Chondrocyte (in vitro differentiated cells): ENCODE measurements at regions not wholly inside any gene's neighbourhood (a gene's known extent, or its start where the extent isn't known, plus 50 kb on each side); places are given as distances from the start of the nearest gene placed in this dataset.
A peak's percentile ranks its signal among the peaks of the same experiment; 100 is the strongest.

Experiments
- DNase-seq: peaks from one replicate; pipeline ENCODE4 v3.0.0; 2021; ENCODE audit warnings: mixed read lengths, low spot score
- H3K27ac Mint-ChIP-seq: one replicate; pipeline ENCODE4 v1.8.0; 2021; ENCODE audit warnings: mild to moderate bottlenecking, moderate library complexity, mixed read lengths; ENCODE audit not compliant: unreplicated experiment
- H3K27me3 Mint-ChIP-seq: 2 replicates; pipeline ENCODE4 v1.8.0; 2021; ENCODE audit warnings: low read depth, mixed read lengths
- H3K36me3 Mint-ChIP-seq: 2 replicates; pipeline ENCODE4 v1.8.0; 2021; ENCODE audit warnings: low read depth, mixed read lengths
- H3K4me1 Mint-ChIP-seq: 2 replicates; pipeline ENCODE4 v1.8.0; 2021; ENCODE audit warnings: low read depth, mild to moderate bottlenecking, mixed read lengths
- H3K4me3 Mint-ChIP-seq: one replicate; pipeline ENCODE4 v1.8.0; 2021; ENCODE audit warnings: mild to moderate bottlenecking, moderate library complexity, mixed read lengths; ENCODE audit not compliant: unreplicated experiment
- H3K9me3 Mint-ChIP-seq: 2 replicates; pipeline ENCODE4 v1.8.0; 2021; ENCODE audit warnings: low read depth, mixed read lengths
- TF ChIP-seq, protein P1 (sequence below): fragments of 200-600 bp; sonication (generic); IDR thresholded peaks from 2 replicates; pipeline ENCODE4 v1.5.0; 2021; ENCODE audit warnings: antibody characterized with exemption, mild to moderate bottlenecking, moderate library complexity

DNA sequence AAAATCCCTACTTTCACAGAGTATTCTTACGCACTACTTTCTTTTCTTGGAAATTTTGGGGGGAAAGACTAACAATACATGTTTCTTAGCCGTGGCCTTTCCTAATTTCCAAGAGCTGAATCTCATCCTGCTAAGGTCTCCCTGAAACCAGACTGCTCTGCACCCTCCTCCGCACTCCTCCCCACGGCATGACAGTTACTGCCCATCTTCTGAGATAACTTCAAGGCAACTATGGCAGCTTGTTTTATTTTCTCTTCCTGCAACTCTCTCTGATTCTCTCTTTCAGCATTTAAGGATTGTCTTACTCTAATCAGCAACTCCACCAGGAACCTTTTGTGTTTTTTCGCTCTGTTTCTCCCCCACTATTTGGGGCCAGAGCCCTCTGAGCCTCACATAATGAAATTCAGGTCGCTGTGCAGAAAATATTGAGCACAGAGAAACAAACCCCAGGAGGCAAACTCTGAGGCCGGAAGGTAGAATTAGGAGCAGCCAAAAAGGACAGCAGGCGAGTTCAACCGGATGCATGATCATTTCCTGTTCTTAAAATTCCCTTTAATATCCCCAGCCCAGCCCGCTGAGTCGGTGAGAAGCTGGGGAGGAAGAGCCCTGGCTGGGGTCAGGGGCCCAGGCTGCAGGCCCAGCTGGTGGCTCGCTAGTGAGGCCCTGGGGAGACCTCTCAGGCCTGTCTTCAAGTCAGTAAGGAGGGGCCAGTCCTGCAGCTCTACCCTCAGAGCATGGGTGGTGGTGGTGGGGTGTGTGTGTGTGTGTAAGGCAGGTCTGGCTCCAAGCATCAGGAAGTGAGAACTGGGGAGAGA is 213.6 kb upstream of the S1PR3 start:
- H3K4me3 Mint-ChIP-seq, result no peak overlapping the region
- DNase-seq, result no peak
- no peaks in the 10 kb centered on the region for H3K36me3 Mint-ChIP-seq
- H3K27ac Mint-ChIP-seq, result peak overlapping the region; percentile 74
- peaks cover 63% of the 10 kb centered on the region for H3K4me1 Mint-ChIP-seq
- TF ChIP-seq, protein P1, sequence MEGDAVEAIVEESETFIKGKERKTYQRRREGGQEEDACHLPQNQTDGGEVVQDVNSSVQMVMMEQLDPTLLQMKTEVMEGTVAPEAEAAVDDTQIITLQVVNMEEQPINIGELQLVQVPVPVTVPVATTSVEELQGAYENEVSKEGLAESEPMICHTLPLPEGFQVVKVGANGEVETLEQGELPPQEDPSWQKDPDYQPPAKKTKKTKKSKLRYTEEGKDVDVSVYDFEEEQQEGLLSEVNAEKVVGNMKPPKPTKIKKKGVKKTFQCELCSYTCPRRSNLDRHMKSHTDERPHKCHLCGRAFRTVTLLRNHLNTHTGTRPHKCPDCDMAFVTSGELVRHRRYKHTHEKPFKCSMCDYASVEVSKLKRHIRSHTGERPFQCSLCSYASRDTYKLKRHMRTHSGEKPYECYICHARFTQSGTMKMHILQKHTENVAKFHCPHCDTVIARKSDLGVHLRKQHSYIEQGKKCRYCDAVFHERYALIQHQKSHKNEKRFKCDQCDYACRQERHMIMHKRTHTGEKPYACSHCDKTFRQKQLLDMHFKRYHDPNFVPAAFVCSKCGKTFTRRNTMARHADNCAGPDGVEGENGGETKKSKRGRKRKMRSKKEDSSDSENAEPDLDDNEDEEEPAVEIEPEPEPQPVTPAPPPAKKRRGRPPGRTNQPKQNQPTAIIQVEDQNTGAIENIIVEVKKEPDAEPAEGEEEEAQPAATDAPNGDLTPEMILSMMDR, result no peak
- peaks cover 4% of the 10 kb centered on the region for H3K9me3 Mint-ChIP-seq
- no peaks in the 10 kb centered on the region for H3K27me3 Mint-ChIP-seq

DNA sequence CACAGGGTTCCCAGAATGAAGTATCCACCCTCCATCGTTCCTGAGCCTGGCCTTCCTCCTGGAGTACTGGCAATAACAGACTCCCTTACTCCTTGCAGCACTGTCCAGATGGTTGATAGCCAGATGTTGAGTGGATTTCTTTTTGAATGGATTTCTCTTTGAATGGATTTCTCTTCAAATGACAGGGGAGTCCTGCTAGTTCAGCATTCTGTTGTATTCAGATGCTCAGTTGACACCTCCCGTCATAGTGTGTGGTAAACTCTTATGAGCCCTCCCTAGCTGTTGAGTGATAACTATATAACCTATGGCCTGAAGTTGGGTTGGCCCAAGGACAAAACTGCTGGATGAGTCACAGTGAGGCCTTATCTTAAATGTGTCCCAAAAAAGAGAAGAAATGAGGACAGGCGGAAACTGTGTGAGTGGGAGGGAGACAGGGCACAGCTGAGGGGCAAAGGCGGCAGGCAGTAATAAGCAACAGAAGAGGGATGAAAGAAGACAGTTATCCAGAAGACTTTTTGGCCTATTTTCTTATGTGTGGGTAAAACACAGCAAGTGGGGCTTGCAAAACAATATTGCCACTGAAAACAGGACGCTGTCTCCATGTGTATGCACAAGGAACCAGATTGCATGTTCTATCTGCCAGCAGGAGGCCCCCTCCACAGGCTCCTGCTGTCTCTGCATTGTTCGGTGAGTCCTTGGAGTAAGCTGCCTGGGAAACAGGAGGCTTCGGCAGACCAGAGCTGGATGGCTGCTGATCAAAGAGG is 209.5 kb upstream of the S1PR3 start:
- H3K4me3 Mint-ChIP-seq, result no peak overlapping the region
- no peaks in the 10 kb centered on the region for H3K36me3 Mint-ChIP-seq
- H3K27me3 Mint-ChIP-seq, result peaks cover 6% of the 10 kb centered on the region
- TF ChIP-seq, protein P1, result peak; percentile 70
- no peak overlapping the region for H3K27ac Mint-ChIP-seq
- H3K9me3 Mint-ChIP-seq, result no peaks in the 10 kb centered on the region
- DNase-seq, result no peak
- H3K4me1 Mint-ChIP-seq, result peaks cover 26% of the 10 kb centered on the region

DNA sequence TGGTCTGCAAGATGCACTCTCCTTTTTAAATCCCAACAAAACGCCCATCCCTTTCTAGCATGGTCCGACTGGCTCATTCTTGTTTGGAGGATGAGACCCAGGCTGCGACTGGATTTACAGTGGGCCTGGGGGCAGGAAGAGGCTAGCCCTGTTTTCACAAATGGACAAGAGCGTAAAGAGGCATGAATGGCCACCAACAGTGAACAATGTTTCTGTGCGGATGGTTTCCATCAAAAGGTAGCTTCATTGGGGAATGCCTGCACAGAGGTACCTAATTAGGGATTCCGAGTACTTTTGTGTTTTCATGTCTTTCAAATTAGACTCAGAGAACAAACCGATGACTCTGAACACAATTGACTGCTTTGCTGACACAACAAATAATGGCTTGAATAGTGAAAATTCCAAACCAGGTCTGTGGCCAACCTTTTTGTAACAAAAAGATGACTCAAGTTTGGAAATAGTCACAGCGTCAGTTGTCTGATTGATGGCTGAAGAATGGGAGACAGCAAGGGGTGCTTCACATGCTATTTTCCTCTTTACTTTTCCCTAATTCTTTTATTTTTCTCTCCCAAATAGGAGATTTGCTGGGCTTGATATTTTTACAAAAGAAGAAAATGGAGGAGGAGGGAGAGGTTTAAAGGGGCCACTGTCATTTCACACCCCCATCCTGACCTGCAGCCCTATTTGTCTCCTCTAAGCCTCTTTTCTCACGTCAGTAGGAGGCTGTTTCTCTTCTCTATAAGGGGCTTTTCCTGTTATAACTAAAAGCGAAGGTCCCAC is 208.1 kb upstream of the S1PR3 start:
- no peak for DNase-seq
- peaks cover 12% of the 10 kb centered on the region for H3K27me3 Mint-ChIP-seq
- TF ChIP-seq, protein P1, result no peak

DNA sequence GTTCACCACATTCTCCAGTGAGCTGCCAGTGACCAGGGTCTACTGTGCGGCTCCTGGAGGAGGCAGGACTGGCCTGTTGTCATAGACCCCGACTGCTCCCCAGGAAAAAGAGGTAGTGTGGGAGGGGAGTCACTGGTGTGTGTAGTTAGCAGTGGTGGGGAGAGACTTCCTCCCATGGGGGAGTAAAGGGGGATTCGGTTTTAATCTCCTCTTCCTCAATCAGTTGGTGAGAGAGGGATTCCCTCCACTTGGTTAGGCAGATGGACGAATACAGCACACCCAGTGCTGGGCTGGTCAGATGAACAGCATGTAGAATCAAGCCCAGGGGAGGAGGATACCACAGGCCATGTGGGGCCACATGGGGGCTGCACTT is 207.6 kb upstream of the S1PR3 start:
- peaks cover 8% of the 10 kb centered on the region for H3K4me1 Mint-ChIP-seq
- H3K36me3 Mint-ChIP-seq, result peaks cover 1% of the 10 kb centered on the region
- H3K4me3 Mint-ChIP-seq, result no peak overlapping the region
- TF ChIP-seq, protein P1, result no peak
- H3K27me3 Mint-ChIP-seq, result peaks cover 17% of the 10 kb centered on the region
- no peak overlapping the region for H3K27ac Mint-ChIP-seq
- no peaks in the 10 kb centered on the region for H3K9me3 Mint-ChIP-seq
- no peak for DNase-seq

More for the DNA sequence above, 208.1 kb upstream of the S1PR3 start:
- peaks cover 13% of the 10 kb centered on the region for H3K4me1 Mint-ChIP-seq
- H3K9me3 Mint-ChIP-seq, result no peaks in the 10 kb centered on the region
- no peaks in the 10 kb centered on the region for H3K36me3 Mint-ChIP-seq
- H3K27ac Mint-ChIP-seq, result no peak overlapping the region
- no peak overlapping the region for H3K4me3 Mint-ChIP-seq

DNA sequence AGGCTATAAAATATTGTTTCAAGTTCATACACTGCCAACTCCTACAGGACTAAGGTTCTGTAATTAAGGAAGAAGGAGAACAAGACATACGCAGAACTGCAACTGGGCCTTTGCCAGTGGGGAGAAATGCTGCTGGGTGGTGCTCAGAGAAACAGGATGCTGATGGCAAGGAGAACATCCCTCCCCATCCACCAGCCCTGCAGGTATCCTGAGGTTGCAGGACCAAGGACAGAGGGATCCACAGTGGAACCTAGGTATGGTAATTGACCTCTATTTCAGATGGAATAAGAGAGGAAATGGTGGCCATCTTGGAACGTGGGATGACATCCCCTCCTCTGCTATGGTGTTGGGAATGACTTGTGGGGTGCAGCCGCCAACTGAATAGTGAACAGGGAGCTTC is 206.3 kb upstream of the S1PR3 start:
- no peak for DNase-seq
- TF ChIP-seq, protein P1, result no peak
- H3K9me3 Mint-ChIP-seq, result no peaks in the 10 kb centered on the region
- peaks cover 1% of the 10 kb centered on the region for H3K36me3 Mint-ChIP-seq
- H3K4me3 Mint-ChIP-seq, result no peak overlapping the region
- H3K4me1 Mint-ChIP-seq, result peaks cover 8% of the 10 kb centered on the region
- no peak overlapping the region for H3K27ac Mint-ChIP-seq
- H3K27me3 Mint-ChIP-seq, result peaks cover 17% of the 10 kb centered on the region
